ENCODE measurements at regions not wholly inside any gene's neighbourhood (a gene's known extent, or its start where the extent isn't known, plus 50 kb on each side); places are given as distances from the start of the nearest gene placed in this dataset.

DNA sequence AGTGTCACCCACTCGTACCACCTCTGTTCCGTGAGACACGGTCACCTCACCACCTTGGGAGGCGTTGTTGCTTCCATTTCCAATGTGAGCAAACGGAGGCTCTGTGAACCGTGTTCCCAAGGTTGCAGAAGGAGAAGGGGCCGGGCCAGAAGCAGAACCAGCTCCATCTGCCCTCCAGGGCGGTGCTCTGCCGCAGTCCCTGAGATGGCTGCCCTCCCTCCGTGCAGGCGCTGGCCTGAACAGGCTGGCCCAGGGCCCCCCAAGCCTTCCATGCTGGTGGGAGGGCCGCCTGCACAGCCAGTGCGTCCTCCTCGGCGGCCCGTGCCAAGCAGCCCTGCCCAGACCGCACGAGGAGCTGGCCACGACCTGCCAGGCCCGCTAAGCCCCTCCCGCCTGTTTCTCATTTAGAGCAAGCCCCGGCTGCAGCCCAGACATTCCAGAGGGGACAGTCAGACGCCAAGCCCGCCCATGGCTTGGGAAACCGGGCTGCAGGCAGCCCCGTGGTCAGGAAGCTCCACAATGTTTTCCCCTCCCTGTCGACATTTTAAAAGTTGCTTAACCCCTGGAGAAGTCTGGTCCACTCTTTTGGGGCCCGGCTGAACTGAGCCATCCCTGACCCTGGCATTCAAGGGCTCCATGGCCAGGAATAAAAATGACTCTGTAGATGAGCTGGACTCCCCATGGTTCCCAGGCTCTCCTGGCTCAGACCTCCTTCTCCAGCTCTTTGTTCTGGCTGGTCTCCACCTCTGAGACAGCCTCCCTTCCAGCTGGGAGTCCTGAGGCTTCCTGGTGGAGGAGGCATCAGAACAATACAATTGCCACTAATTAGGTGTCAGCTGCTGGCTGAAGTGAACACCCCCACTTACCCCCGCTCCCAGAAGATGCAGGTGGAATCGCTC lies 236.0 kb downstream of the BCL11B start:
- TF ChIP-seq, protein P1, sequence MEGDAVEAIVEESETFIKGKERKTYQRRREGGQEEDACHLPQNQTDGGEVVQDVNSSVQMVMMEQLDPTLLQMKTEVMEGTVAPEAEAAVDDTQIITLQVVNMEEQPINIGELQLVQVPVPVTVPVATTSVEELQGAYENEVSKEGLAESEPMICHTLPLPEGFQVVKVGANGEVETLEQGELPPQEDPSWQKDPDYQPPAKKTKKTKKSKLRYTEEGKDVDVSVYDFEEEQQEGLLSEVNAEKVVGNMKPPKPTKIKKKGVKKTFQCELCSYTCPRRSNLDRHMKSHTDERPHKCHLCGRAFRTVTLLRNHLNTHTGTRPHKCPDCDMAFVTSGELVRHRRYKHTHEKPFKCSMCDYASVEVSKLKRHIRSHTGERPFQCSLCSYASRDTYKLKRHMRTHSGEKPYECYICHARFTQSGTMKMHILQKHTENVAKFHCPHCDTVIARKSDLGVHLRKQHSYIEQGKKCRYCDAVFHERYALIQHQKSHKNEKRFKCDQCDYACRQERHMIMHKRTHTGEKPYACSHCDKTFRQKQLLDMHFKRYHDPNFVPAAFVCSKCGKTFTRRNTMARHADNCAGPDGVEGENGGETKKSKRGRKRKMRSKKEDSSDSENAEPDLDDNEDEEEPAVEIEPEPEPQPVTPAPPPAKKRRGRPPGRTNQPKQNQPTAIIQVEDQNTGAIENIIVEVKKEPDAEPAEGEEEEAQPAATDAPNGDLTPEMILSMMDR (IDR thresholded peaks at IDR 0.05; ENCODE audit: poor library complexity, severe bottlenecking), result no peak
- no peak for TF ChIP-seq EP300 (conservative IDR thresholded peaks at IDR 0.05; ENCODE audit: poor library complexity, severe bottlenecking)
- TF ChIP-seq RAD21 (conservative IDR thresholded peaks at IDR 0.05), result no peak
- no peak for TF ChIP-seq TAF1 (IDR thresholded peaks at IDR 0.05; ENCODE audit: low read depth)
- TF ChIP-seq EZH2 (IDR thresholded peaks at IDR 0.05; ENCODE audit: borderline replicate concordance, insufficient read depth, low read length, poor library complexity, severe bottlenecking), result no peak
- no peak for TF ChIP-seq SMC3 (conservative IDR thresholded peaks at IDR 0.05; ENCODE audit: poor library complexity)

All from neural cell (in vitro differentiated cells).